ENCODE measurements at regions not wholly inside any gene's neighbourhood (a gene's known extent, or its start where the extent isn't known, plus 50 kb on each side); places are given as distances from the start of the nearest gene placed in this dataset.

- no peak for DNase-seq (ENCODE audit: low spot score in 2 of 2)
- Histone ChIP-seq H3K9me3 (no peaks in the 10 kb centered on the region), H3K27me3 (no peaks in the 10 kb centered on the region), H3K4me3 (no peak overlapping the region), H3K27ac (no peak overlapping the region), H3K4me1 (no peaks in the 10 kb centered on the region), H3K36me3 (no peaks in the 10 kb centered on the region)
- intact Hi-C loops (cut with DNase I; ENCODE audit: low total_unique reads): no loop called here
- TF ChIP-seq POLR2A (IDR thresholded peaks at IDR 0.05): no peak
- no peak for TF ChIP-seq CTCF (IDR thresholded peaks at IDR 0.05)
- TF ChIP-seq POLR2AphosphoS5 (IDR thresholded peaks at IDR 0.05): no peak
Measured at GRCh38 chr4:17250591-17250990, 261.3 kb downstream of the QDPR start.

- intact Hi-C loops (cut with DNase I; ENCODE audit: low total_unique reads): no loop called here
- no peak overlapping the region for H3K27ac ChIP-seq
- no peaks in the 10 kb centered on the region for H3K4me1 ChIP-seq
- H3K4me3 ChIP-seq: no peak overlapping the region
- H3K9me3 ChIP-seq: no peaks in the 10 kb centered on the region
- no peak for DNase-seq (ENCODE audit: low spot score in 2 of 2)
- TF ChIP-seq CTCF (IDR thresholded peaks at IDR 0.05): no peak
- no peak for TF ChIP-seq POLR2AphosphoS5 (IDR thresholded peaks at IDR 0.05)
- no peak for TF ChIP-seq POLR2A (IDR thresholded peaks at IDR 0.05)
- H3K27me3 ChIP-seq: no peaks in the 10 kb centered on the region
- H3K36me3 ChIP-seq: no peaks in the 10 kb centered on the region
Measured at GRCh38 chr4:17246656-17247055, 265.2 kb downstream of the QDPR start.

GRCh38 chr4:17241835-17242234, 270.1 kb downstream of the QDPR start:
- Histone ChIP-seq H3K27me3 (no peaks in the 10 kb centered on the region), H3K9me3 (no peaks in the 10 kb centered on the region), H3K4me1 (no peaks in the 10 kb centered on the region), H3K27ac (no peak overlapping the region), H3K36me3 (no peaks in the 10 kb centered on the region), H3K4me3 (no peak overlapping the region)
- no peak for DNase-seq (ENCODE audit: low spot score in 2 of 2)
- TF ChIP-seq CTCF (IDR thresholded peaks at IDR 0.05) (no peak), POLR2AphosphoS5 (IDR thresholded peaks at IDR 0.05) (no peak), POLR2A (IDR thresholded peaks at IDR 0.05) (no peak)
- intact Hi-C loops (cut with DNase I; ENCODE audit: low total_unique reads): no loop called here

- no peak for TF ChIP-seq CTCF (IDR thresholded peaks at IDR 0.05)
- no peak for TF ChIP-seq POLR2A (IDR thresholded peaks at IDR 0.05)
- no peak for TF ChIP-seq POLR2AphosphoS5 (IDR thresholded peaks at IDR 0.05)
- H3K36me3 ChIP-seq: no peaks in the 10 kb centered on the region
- no peaks in the 10 kb centered on the region for H3K9me3 ChIP-seq
- no peaks in the 10 kb centered on the region for H3K4me1 ChIP-seq
- intact Hi-C loops (cut with DNase I; ENCODE audit: low total_unique reads): no loop called here
- DNase-seq (ENCODE audit: low spot score in 2 of 2): no peak
- H3K27ac ChIP-seq: no peak overlapping the region
- H3K4me3 ChIP-seq: no peak overlapping the region
- no peaks in the 10 kb centered on the region for H3K27me3 ChIP-seq
Measured at GRCh38 chr4:17238633-17239032, 273.3 kb downstream of the QDPR start.

- no peak for DNase-seq (ENCODE audit: low spot score in 2 of 2)
- Histone ChIP-seq H3K9me3 (no peaks in the 10 kb centered on the region), H3K36me3 (no peaks in the 10 kb centered on the region), H3K4me3 (no peak overlapping the region), H3K27me3 (no peaks in the 10 kb centered on the region), H3K27ac (no peak overlapping the region), H3K4me1 (no peaks in the 10 kb centered on the region)
- TF ChIP-seq CTCF (IDR thresholded peaks at IDR 0.05): no peak
- TF ChIP-seq POLR2AphosphoS5 (IDR thresholded peaks at IDR 0.05): no peak
- TF ChIP-seq POLR2A (IDR thresholded peaks at IDR 0.05): no peak
- intact Hi-C loops (cut with DNase I; ENCODE audit: low total_unique reads): no loop called here
Measured at GRCh38 chr4:17236686-17237085, 275.2 kb downstream of the QDPR start.

All from breast epithelium (tissue), 4 donors.